Effector CD8-positive, alpha-beta T cell (primary cell): ENCODE measurements at regions not wholly inside any gene's neighbourhood (a gene's known extent, or its start where the extent isn't known, plus 50 kb on each side); places are given as distances from the start of the nearest gene placed in this dataset.
"Not testable (repeated sequence)": the region's sequence is repeated elsewhere in the genome, so short reads cannot be mapped to it uniquely, and the experiment has no call there.

Experiments used
- DNase-seq: peaks from one replicate; lab custom pipeline; 2025; lab: John Stamatoyannopoulos, UW

- no peak for DNase-seq
These were observed 385.6 kb upstream of the PHF14 start for GRCh38 chr7:10588084-10588483.

GRCh38 chr7:10592604-10593003, 381.1 kb upstream of the PHF14 start:
- DNase-seq = no peak

- no peak for DNase-seq
These were observed 380.6 kb upstream of the PHF14 start for GRCh38 chr7:10593080-10593479.

GRCh38 chr7:10596827-10597226, 376.8 kb upstream of the PHF14 start:
- no peak for DNase-seq

- no peak for DNase-seq
These were observed 369.5 kb upstream of the PHF14 start for GRCh38 chr7:10604128-10604527.

- DNase-seq = no peak
These were observed 360.7 kb upstream of the PHF14 start for GRCh38 chr7:10612950-10613349.

GRCh38 chr7:10618953-10619352, 354.7 kb upstream of the PHF14 start:
- no peak for DNase-seq

GRCh38 chr7:10632712-10633111, 341.0 kb upstream of the PHF14 start:
- no peak for DNase-seq

- DNase-seq = no peak
These were observed 339.4 kb upstream of the PHF14 start for GRCh38 chr7:10634239-10634638.

- DNase-seq = no peak
These were observed 335.7 kb upstream of the PHF14 start for GRCh38 chr7:10637991-10638390.

- DNase-seq = no peak
These were observed 330.1 kb upstream of the PHF14 start for GRCh38 chr7:10643545-10643944.

- DNase-seq = no peak
These were observed 328.8 kb upstream of the PHF14 start for GRCh38 chr7:10644849-10645248.

GRCh38 chr7:10646194-10646593, 327.5 kb upstream of the PHF14 start:
- DNase-seq = no peak

- DNase-seq = no peak
These were observed 325.4 kb upstream of the PHF14 start for GRCh38 chr7:10648289-10648688.

GRCh38 chr7:10649120-10649519, 324.6 kb upstream of the PHF14 start:
- not testable (repeated sequence) for DNase-seq

GRCh38 chr7:10655031-10655430, 318.6 kb upstream of the PHF14 start:
- DNase-seq = no peak

GRCh38 chr7:10657201-10657600, 316.5 kb upstream of the PHF14 start:
- no peak for DNase-seq

GRCh38 chr7:10657837-10658236, 315.8 kb upstream of the PHF14 start:
- no peak for DNase-seq

- DNase-seq = no peak
These were observed 311.2 kb upstream of the PHF14 start for GRCh38 chr7:10662491-10662890.

GRCh38 chr7:10662982-10663884, 310.4 kb upstream of the PHF14 start:
- DNase-seq = no peak

- no peak for DNase-seq
These were observed 301.5 kb upstream of the PHF14 start for GRCh38 chr7:10672186-10672585.

GRCh38 chr7:10677211-10677610, 296.5 kb upstream of the PHF14 start:
- DNase-seq = no peak

- DNase-seq = no peak
These were observed 295.9 kb upstream of the PHF14 start for GRCh38 chr7:10677668-10678232.

- no peak for DNase-seq
These were observed 289.1 kb upstream of the PHF14 start for GRCh38 chr7:10684606-10685005.
